Vagina (tissue), 2 donors: ENCODE measurements at regions not wholly inside any gene's neighbourhood (a gene's known extent, or its start where the extent isn't known, plus 50 kb on each side); places are given as distances from the start of the nearest gene placed in this dataset.

Experiments
- CTCF ChIP-seq, 3 experiments: fragments of 450-650 bp in 2 of 3; fragments of 200-600 bp in 1 of 3; sonication (generic) in 1 of 3; IDR thresholded peaks; one replicate each; pipeline ENCODE4 v1.5.1; 2017 to 2019; ENCODE audit warnings: antibody characterized with exemption in 3 of 3, mild to moderate bottlenecking in 2 of 3, moderate library complexity in 2 of 3
- POLR2A ChIP-seq, 2 donors: fragments of 450-650 bp; IDR thresholded peaks; one replicate each; pipeline ENCODE4 v1.6.1; 2017; ENCODE audit warnings: antibody characterized with exemption in 2 of 2, mild to moderate bottlenecking in 2 of 2, moderate library complexity in 2 of 2

GRCh38 chr18:39448942-39449341, 1883.3 kb upstream of the CELF4 start:
- TF ChIP-seq CTCF (IDR thresholded peaks at IDR 0.05): no peak
- no peak for TF ChIP-seq POLR2A (IDR thresholded peaks at IDR 0.05)
